HepG2 (cell line): ENCODE measurements at regions not wholly inside any gene's neighbourhood (a gene's known extent, or its start where the extent isn't known, plus 50 kb on each side); places are given as distances from the start of the nearest gene placed in this dataset.

ENCODE experiments used
- EP300 ChIP-seq, 3 experiments: sonication (generic) in 1 of 3; formaldehyde crosslinking in 1 of 3; IDR thresholded peaks; 2 replicates each; pipeline versions ENCODE4 v1.5.1 to v1.6.1; 2011 to 2020; ENCODE audit warnings: low read depth in 2 of 3, low read length in 2 of 3, borderline replicate concordance in 1 of 3, improper control_type of control experiment in 1 of 3, mild to moderate bottlenecking in 1 of 3, missing genetic modification reagents in 1 of 3, moderate library complexity in 1 of 3
- FOSL1 ChIP-seq: sonication (generic); formaldehyde crosslinking; IDR thresholded peaks from 2 replicates; pipeline ENCODE4 v1.9.0; 2021; ENCODE audit warnings: missing genetic modification reagents, borderline replicate concordance
- MTA3 ChIP-seq: sonication (generic); formaldehyde crosslinking; IDR thresholded peaks from 2 replicates; pipeline ENCODE4 v1.4.0; 2020; ENCODE audit warnings: missing genetic modification reagents
- RERE ChIP-seq: IDR thresholded peaks from 2 replicates; pipeline ENCODE4 v1.6.1; 2016; ENCODE audit warnings: low read depth, missing genetic modification reagents, missing compliant biosample characterization
- SIN3A ChIP-seq: IDR thresholded peaks from 2 replicates; pipeline ENCODE4 v1.6.1; 2011; ENCODE audit warnings: low read depth, mild to moderate bottlenecking, control low read depth, low read length, borderline replicate concordance
- XBP1 ChIP-seq: sonication (generic); formaldehyde crosslinking; IDR thresholded peaks from 2 replicates; pipeline ENCODE4 v1.5.0; 2020; ENCODE audit warnings: missing genetic modification reagents
- ZMYM2 ChIP-seq: sonication (generic); formaldehyde crosslinking; IDR thresholded peaks from 2 replicates; pipeline ENCODE4 v1.8.0; 2022; ENCODE audit warnings: mild to moderate bottlenecking, missing genetic modification reagents
- ZNF687 ChIP-seq: sonication (generic); formaldehyde crosslinking; IDR thresholded peaks from 2 replicates; pipeline ENCODE4 v1.5.1; 2020; ENCODE audit warnings: mild to moderate bottlenecking, missing genetic modification reagents, moderate library complexity
- TF ChIP-seq, protein P1 (sequence below): sonication (generic); formaldehyde crosslinking; IDR thresholded peaks from 2 replicates; pipeline ENCODE4 v1.4.0; 2020; ENCODE audit warnings: missing genetic modification reagents

DNA sequence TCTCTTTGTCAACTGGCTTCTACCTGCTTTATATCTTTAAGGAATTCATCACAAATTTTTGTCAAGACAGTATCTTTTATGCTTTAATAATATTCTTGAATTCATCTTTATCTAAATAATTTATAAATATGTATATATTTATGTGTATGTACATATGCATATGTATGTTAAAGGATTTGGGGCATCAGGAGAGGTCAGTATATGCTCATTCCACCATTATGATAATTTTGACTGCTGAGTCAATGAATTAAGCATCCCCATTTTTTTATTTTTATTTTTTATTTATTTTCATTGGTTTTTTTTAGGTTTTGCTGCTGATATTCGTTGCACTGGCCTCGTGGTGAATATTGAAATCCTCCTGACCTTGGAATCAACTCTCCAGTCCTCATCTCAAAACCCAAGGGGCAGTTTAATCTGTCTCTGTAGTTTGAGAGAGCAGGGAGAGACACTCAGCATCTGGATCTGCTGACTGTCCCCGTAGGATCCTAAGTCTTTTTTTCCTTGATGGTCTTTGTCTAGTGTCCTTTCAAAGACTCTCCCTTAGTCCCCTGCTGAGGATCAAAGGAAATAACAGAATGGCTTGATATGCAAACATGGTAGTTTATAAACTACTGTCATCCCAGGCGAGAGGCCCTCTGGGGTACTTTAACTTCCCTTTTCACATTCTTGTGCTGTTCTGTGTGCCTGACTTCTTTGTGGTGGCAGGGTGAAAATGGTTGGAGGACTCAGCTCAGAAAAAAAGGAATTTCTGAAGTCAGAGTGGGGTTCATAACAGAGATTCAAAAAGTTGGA, 218.7 kb downstream of the DIO2 start:
- TF ChIP-seq FOSL1 (no peak), RERE (no peak), EP300 (IDR thresholded peaks at IDR 0.05; ENCODE audit: low read depth in 2 of 2, low read length in 2 of 2) (no peak), EP300 (CRISPR knock-in tag; IDR thresholded peaks at IDR 0.05; ENCODE audit: borderline replicate concordance) (no peak), MTA3 (CRISPR knock-in tag) (no peak), ZNF687 (CRISPR knock-in tag) (no peak), XBP1 (CRISPR knock-in tag) (no peak), SIN3A (no peak), ZMYM2 (CRISPR knock-in tag) (no peak)
- TF ChIP-seq, protein P1, sequence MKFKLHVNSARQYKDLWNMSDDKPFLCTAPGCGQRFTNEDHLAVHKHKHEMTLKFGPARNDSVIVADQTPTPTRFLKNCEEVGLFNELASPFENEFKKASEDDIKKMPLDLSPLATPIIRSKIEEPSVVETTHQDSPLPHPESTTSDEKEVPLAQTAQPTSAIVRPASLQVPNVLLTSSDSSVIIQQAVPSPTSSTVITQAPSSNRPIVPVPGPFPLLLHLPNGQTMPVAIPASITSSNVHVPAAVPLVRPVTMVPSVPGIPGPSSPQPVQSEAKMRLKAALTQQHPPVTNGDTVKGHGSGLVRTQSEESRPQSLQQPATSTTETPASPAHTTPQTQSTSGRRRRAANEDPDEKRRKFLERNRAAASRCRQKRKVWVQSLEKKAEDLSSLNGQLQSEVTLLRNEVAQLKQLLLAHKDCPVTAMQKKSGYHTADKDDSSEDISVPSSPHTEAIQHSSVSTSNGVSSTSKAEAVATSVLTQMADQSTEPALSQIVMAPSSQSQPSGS (CRISPR knock-in tag), result no peak
